HL-60/S4 (cell line): ENCODE measurements at regions not wholly inside any gene's neighbourhood (a gene's known extent, or its start where the extent isn't known, plus 50 kb on each side); places are given as distances from the start of the nearest gene placed in this dataset.
"Not testable (repeated sequence)": the region's sequence is repeated elsewhere in the genome, so short reads cannot be mapped to it uniquely, and the experiment has no call there.

Experiments
- in situ Hi-C: fragments of 300-500 bp; cut with MboI; formaldehyde crosslinking; loops from 2 replicates; pipeline ENCODE4 v1.14.3; 2022; ENCODE audit warnings: low sequenced_read_pairs

DNA sequence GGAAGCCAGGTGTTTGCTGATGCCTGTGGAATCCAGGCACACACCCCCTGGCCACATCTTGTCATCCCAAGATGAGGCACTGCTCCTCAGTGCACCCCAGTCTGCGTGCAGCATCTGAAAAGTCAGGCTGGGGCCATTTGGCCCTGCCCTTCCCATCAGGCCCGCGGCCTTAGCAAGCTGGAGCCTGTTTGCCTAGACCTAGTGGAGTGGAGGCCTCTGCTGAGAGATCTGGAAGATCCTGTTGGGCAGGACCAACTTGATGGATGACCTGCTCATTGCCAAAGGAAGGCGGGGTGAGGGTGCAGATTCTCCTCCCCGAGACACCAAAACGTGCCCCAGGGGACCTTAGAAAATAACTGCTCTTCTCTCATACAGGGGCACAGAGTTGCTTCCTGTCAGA lies 220.2 kb downstream of the SHQ1 start:
- in situ Hi-C loops: no loop called here

DNA sequence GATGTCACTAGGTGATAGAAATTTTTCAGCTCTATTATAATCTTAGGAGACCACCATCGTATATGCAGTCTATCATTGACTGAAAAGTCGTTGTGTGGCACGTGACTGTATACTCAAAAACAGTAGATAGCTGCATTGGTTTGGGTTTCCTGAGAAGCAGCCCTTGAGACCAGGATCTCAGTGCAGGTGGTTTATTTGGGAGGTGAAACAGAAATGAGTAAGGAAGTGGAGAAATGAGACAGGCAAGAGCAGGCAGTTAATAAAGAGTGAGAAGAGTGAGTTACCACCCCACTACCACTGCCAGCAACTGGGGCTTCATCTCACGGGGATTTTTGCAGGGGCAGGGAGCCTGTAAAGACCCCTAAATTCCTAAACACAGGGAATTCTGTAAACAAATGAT lies 221.0 kb downstream of the SHQ1 start:
- in situ Hi-C loops: no loop called here

DNA sequence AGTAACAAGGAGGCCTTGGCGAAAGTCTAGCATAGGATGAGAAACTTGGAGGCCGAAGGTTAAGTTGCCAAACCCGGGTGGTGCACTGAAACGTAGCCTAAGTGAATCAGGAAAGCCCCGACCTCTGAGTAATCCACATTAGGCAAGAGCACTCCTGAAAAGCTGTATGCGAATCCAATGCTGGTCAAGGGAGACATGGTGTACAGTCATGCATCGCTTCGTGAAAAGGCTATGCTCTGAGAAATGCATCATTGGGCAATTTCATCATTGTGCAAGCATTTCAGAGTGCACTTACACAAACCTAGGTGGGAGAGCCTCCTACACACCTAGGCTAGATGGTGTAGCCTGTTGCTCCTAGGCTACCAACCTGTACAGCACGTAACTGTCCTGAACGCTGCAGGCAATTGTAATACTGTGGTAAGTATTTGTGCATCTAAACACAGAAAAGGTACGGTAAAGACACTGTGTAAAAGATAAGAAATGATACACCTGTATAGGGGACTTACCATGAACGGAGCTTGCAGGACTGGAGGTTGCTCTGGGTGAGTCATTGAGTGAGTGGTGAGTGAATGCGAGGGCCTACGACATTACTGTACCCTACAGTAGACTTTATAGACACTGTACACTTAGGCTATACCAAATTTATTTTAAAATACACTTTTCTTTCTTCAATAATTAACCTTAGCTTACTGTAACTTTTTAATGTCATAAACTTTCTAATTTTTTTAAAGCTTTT lies 222.5 kb downstream of the SHQ1 start:
- in situ Hi-C loops: no loop called here

- in situ Hi-C loops: no loop called here
Measured at GRCh38 chr3:72624656-72625055, 223.6 kb downstream of the SHQ1 start.

DNA sequence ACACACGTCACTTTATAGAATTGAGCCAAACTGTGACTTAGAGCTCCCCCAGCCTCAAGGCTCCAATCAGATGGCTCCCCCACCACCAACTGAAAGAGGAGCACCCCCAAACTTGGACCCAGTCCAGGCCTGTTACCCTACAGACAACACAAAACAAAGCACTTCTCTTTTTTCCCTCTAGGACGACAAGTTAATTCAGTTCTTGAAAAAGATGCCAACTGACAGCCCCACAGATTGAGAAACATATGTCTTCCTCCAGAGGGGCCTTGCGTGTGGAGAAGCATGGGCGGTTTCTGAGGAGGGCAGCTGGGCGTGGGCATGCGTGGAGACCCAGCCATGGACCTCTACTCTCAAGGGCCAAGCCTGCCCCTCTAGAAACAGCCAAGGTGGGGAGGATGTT lies 229.5 kb downstream of the SHQ1 start:
- in situ Hi-C loops: no loop called here

GRCh38 chr3:72617424-72618024 lies 230.7 kb downstream of the SHQ1 start:
- in situ Hi-C loops: no loop called here

- in situ Hi-C loops: no loop called here
Measured at GRCh38 chr3:72615776-72616175, 232.5 kb downstream of the SHQ1 start.

DNA sequence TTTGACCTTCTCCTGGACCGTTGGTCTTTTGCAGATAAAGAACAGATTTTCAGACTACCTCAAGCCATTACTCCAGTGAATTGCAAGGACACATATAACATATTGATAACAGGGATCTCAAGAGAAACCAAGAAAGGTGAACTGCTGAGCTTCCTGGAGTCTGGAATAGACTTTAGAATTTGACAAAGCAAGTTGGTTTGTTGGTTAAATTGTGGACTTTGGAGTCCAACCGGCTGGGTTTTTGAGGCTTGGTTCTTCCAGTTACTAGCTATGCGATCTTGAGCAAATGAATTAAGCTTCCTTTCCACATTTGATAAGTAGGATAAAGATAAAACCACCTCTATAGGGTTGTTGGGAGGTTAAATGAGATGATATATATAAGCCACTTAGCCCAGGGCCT lies 233.1 kb downstream of the SHQ1 start:
- in situ Hi-C loops: no loop called here

- in situ Hi-C loops: no loop called here
Measured at GRCh38 chr3:72614394-72615074, 233.7 kb downstream of the SHQ1 start.

DNA sequence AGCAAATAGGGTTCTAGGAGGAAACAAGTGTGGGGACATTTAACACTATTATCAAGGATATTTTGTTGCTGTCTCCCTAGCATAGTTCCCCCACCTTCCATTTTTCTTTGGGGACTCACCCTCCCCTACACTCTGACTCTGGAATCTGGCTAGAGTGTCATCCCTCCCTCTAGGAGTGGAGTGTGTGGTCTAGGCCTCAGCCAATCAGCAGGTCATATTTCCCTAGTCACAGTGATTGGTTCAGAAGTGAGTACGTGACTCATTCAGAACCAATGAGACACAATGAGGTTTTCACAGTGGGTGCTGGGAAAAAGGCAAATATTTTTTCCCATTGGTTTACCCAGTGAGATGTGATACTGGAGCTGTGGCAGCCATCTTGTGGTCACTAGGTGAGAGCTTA lies 234.4 kb downstream of the SHQ1 start:
- in situ Hi-C loops: no loop called here

DNA sequence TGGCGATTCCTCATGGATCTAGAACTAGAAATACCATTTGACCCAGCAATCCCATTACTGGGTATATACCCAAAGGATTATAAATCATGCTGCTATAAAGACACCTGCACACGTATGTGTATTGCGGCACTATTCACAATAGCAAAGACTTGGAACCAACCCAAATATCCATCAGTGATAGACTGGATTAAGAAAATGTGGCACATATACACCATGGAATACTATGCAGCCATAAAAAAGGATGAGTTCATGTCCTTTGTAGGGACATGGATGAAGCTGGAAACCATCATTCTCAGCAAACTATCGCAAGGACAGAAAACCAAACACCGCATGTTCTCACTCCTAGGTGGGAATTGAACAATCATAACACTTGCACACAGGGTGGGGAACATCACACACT lies 239.1 kb downstream of the SHQ1 start:
- in situ Hi-C loops: not testable (repeated sequence)

GRCh38 chr3:72606005-72606800 lies 242.0 kb downstream of the SHQ1 start:
- in situ Hi-C loops: no loop called here

GRCh38 chr3:72604328-72604727 lies 243.9 kb downstream of the SHQ1 start:
- in situ Hi-C loops: no loop called here

DNA sequence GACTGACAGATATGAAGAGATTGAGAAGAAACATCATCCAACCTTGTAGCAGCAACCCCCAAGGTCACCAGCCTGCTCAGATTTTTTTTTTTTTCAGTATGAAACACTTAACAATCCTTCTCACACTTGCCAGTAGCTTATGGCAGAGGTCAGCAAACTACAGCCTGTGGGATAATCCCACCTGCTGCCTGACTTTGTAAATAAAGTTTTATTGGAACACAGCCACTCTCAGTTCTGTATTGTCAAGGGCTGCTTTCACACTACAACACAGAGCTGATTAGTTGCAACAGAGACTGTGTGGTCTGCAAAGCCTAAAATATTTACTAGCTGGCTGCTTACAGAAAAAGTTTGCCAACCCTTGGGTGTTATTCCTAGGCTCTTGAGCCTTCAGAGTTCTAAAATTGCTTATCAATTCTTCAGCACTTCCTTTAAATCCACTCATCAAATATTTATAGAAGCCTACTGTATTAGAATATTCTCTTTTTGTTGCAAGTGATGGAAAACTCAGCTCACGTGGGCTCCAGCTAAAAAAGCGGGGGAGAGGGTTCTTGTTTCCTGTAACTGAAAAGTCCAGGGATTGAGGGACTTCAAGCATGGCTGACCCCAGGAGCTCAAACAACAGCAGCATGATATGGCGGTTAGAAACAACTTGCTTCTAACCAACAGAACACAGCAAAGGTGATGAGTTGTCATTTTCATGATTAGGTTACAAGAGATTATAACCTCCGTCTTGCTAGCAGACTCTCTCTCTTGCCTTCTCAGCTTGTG lies 246.1 kb downstream of the SHQ1 start:
- in situ Hi-C loops: no loop called here

GRCh38 chr3:72601060-72601459 lies 247.2 kb downstream of the SHQ1 start:
- in situ Hi-C loops: no loop called here

GRCh38 chr3:72597756-72598195 lies 250.5 kb downstream of the SHQ1 start:
- in situ Hi-C loops: no loop called here

GRCh38 chr3:72597043-72597442 lies 251.2 kb downstream of the SHQ1 start:
- in situ Hi-C loops: no loop called here

GRCh38 chr3:72595927-72596610 lies 252.2 kb downstream of the SHQ1 start:
- in situ Hi-C loops: no loop called here

GRCh38 chr3:72595376-72595775 lies 252.9 kb downstream of the SHQ1 start:
- in situ Hi-C loops: no loop called here

GRCh38 chr3:72594615-72595215 lies 253.5 kb downstream of the SHQ1 start:
- in situ Hi-C loops: no loop called here
